ENCODE measurements at regions not wholly inside any gene's neighbourhood (a gene's known extent, or its start where the extent isn't known, plus 50 kb on each side); places are given as distances from the start of the nearest gene placed in this dataset.

GRCh38 chr14:53847057-53847456, 109.6 kb downstream of the BMP4 start:
- TF ChIP-seq CTCF (IDR thresholded peaks at IDR 0.05): no peak
- TF ChIP-seq CHD2 (IDR thresholded peaks at IDR 0.05; ENCODE audit: low read length, partially characterized antibody): no peak
- no peak for TF ChIP-seq FOXM1 (IDR thresholded peaks at IDR 0.05; ENCODE audit: low read depth)
- TF ChIP-seq MAX (IDR thresholded peaks at IDR 0.05; ENCODE audit: low read depth): no peak
- no peak for TF ChIP-seq FOSL2 (IDR thresholded peaks at IDR 0.05; ENCODE audit: borderline replicate concordance, low read depth)
- TF ChIP-seq REST (IDR thresholded peaks at IDR 0.05; ENCODE audit: low read depth, low read length): no peak
- no peak for TF ChIP-seq USF2 (IDR thresholded peaks at IDR 0.05; ENCODE audit: borderline replicate concordance, low read depth, low read length)
- TF ChIP-seq TEAD4 (IDR thresholded peaks at IDR 0.05; ENCODE audit: borderline replicate concordance, insufficient read depth): no peak
- TF ChIP-seq SMC3 (IDR thresholded peaks at IDR 0.05; ENCODE audit: low read depth, low read length): no peak
- no peak for TF ChIP-seq EZH2phosphoT487 (IDR thresholded peaks at IDR 0.05; ENCODE audit: borderline replicate concordance, low read depth)
